Activated naive CD4-positive, alpha-beta T cell treated with anti-CD3 and anti-CD28 coated beads for 36 hours (primary cell): ENCODE measurements at regions not wholly inside any gene's neighbourhood (a gene's known extent, or its start where the extent isn't known, plus 50 kb on each side); places are given as distances from the start of the nearest gene placed in this dataset.

Experiments used
- CTCF ChIA-PET: fragments of 350-600 bp; sonication (Branson Sonifier 250); formaldehyde crosslinking; loops from one replicate; lab custom pipeline; 2021; ENCODE audit warnings: antibody characterized with exemption; lab: Charles Lee
- DNase-seq: peaks from one replicate; pipeline ENCODE4 v3.0.0-alpha.2; 2020
- H3K27ac Mint-ChIP-seq: one replicate; pipeline ENCODE4 v1.8.0; 2021; ENCODE audit warnings: mild to moderate bottlenecking, mixed read lengths
- H3K27me3 Mint-ChIP-seq: one replicate; pipeline ENCODE4 v1.8.0; 2021; ENCODE audit warnings: low read depth, mixed read lengths
- H3K36me3 Mint-ChIP-seq: one replicate; pipeline ENCODE4 v1.8.0; 2021; ENCODE audit warnings: low read depth, mixed read lengths
- H3K4me1 Mint-ChIP-seq: one replicate; pipeline ENCODE4 v1.8.0; 2021; ENCODE audit warnings: low read depth, mixed read lengths
- H3K4me3 Mint-ChIP-seq: one replicate; pipeline ENCODE4 v1.8.0; 2021; ENCODE audit warnings: mild to moderate bottlenecking, moderate library complexity, mixed read lengths
- H3K9me3 Mint-ChIP-seq: one replicate; pipeline ENCODE4 v1.8.0; 2021; ENCODE audit warnings: mixed read lengths
- intact Hi-C: fragments of 100-400 bp; cut with micrococcal nuclease; formaldehyde crosslinking; loops from one replicate; pipeline ENCODE4 v1.15.1; 2023

- Mint-ChIP-seq H3K4me3 (no peak overlapping the region), H3K4me1 (no peaks in the 10 kb centered on the region), H3K9me3 (no peaks in the 10 kb centered on the region), H3K36me3 (no peaks in the 10 kb centered on the region), H3K27me3 (no peaks in the 10 kb centered on the region), H3K27ac (no peak overlapping the region)
- no peak for DNase-seq
- CTCF ChIA-PET = no interaction called here
- intact Hi-C loops = no loop called here
Measured at GRCh38 chr11:131025421-131026125, 109.3 kb upstream of the SNX19 start.

GRCh38 chr11:131027491-131027890 is 111.2 kb upstream of the SNX19 start:
- CTCF ChIA-PET = interaction anchor here (0.7 kb wide), 1 partner anchor 610 kb away, joined by 3 read pairs; no protein-coding TSS in a partner anchor
- Mint-ChIP-seq H3K4me3 (no peak overlapping the region), H3K4me1 (no peaks in the 10 kb centered on the region), H3K27ac (no peak overlapping the region), H3K36me3 (no peaks in the 10 kb centered on the region), H3K27me3 (no peaks in the 10 kb centered on the region), H3K9me3 (no peaks in the 10 kb centered on the region)
- no peak for DNase-seq
- intact Hi-C loops = no loop called here

- Mint-ChIP-seq H3K27ac (no peak overlapping the region), H3K27me3 (peaks cover 4% of the 10 kb centered on the region), H3K4me3 (no peak overlapping the region), H3K4me1 (no peaks in the 10 kb centered on the region), H3K36me3 (no peaks in the 10 kb centered on the region), H3K9me3 (no peaks in the 10 kb centered on the region)
- no peak for DNase-seq
- intact Hi-C loops = no loop called here
- CTCF ChIA-PET = no interaction called here
Measured at GRCh38 chr11:131033151-131033651, 116.9 kb upstream of the SNX19 start.

- CTCF ChIA-PET = no interaction called here
- H3K4me3 Mint-ChIP-seq = no peak overlapping the region
- intact Hi-C loops = no loop called here
- no peaks in the 10 kb centered on the region for H3K4me1 Mint-ChIP-seq
- peaks cover 16% of the 10 kb centered on the region for H3K27me3 Mint-ChIP-seq
- H3K36me3 Mint-ChIP-seq = no peaks in the 10 kb centered on the region
- no peaks in the 10 kb centered on the region for H3K9me3 Mint-ChIP-seq
- H3K27ac Mint-ChIP-seq = no peak overlapping the region
- no peak for DNase-seq
Measured at GRCh38 chr11:131036514-131036913, 120.2 kb upstream of the SNX19 start.

GRCh38 chr11:131037873-131038272 is 121.6 kb upstream of the SNX19 start:
- Mint-ChIP-seq H3K36me3 (no peaks in the 10 kb centered on the region), H3K27me3 (peaks cover 16% of the 10 kb centered on the region), H3K4me1 (no peaks in the 10 kb centered on the region), H3K27ac (no peak overlapping the region), H3K9me3 (no peaks in the 10 kb centered on the region), H3K4me3 (no peak overlapping the region)
- intact Hi-C loops = no loop called here
- CTCF ChIA-PET = interaction anchor here (1.2 kb wide), 1 partner anchor 13 kb away, joined by 3 read pairs; no protein-coding TSS in a partner anchor
- DNase-seq = no peak

- H3K36me3 Mint-ChIP-seq = no peaks in the 10 kb centered on the region
Measured at GRCh38 chr11:131038597-131038996, 122.3 kb upstream of the SNX19 start.

GRCh38 chr11:131041331-131042040 is 125.2 kb upstream of the SNX19 start:
- DNase-seq = no peak
- no peak overlapping the region for H3K27ac Mint-ChIP-seq
- H3K27me3 Mint-ChIP-seq = peaks cover 21% of the 10 kb centered on the region
- no peak overlapping the region for H3K4me3 Mint-ChIP-seq
- CTCF ChIA-PET = no interaction called here
- intact Hi-C loops = no loop called here
- no peaks in the 10 kb centered on the region for H3K9me3 Mint-ChIP-seq
- no peaks in the 10 kb centered on the region for H3K4me1 Mint-ChIP-seq
- H3K36me3 Mint-ChIP-seq = no peaks in the 10 kb centered on the region

More at GRCh38 chr11:131038597-131038996, 122.3 kb upstream of the SNX19 start:
- H3K4me3 Mint-ChIP-seq = no peak overlapping the region
- CTCF ChIA-PET = interaction anchor here (0.7 to 1.2 kb wide), 2 partner anchors 13 to 430 kb away, joined by 3 read pairs; no protein-coding TSS in a partner anchor
- H3K27me3 Mint-ChIP-seq = peaks cover 18% of the 10 kb centered on the region
- no peak overlapping the region for H3K27ac Mint-ChIP-seq
- H3K4me1 Mint-ChIP-seq = no peaks in the 10 kb centered on the region
- no peak for DNase-seq
- intact Hi-C loops = no loop called here
- no peaks in the 10 kb centered on the region for H3K9me3 Mint-ChIP-seq

GRCh38 chr11:131042041-131042390 is 125.7 kb upstream of the SNX19 start:
- H3K4me3 Mint-ChIP-seq = no peak overlapping the region
- intact Hi-C loops = no loop called here
- DNase-seq = no peak
- H3K9me3 Mint-ChIP-seq = no peaks in the 10 kb centered on the region
- H3K27me3 Mint-ChIP-seq = peaks cover 24% of the 10 kb centered on the region
- H3K27ac Mint-ChIP-seq = no peak overlapping the region
- no peaks in the 10 kb centered on the region for H3K36me3 Mint-ChIP-seq
- CTCF ChIA-PET = no interaction called here
- H3K4me1 Mint-ChIP-seq = no peaks in the 10 kb centered on the region

GRCh38 chr11:131043251-131043650 is 127.0 kb upstream of the SNX19 start:
- no peak overlapping the region for H3K4me3 Mint-ChIP-seq
- intact Hi-C loops = no loop called here
- H3K27me3 Mint-ChIP-seq = peaks cover 20% of the 10 kb centered on the region
- H3K27ac Mint-ChIP-seq = no peak overlapping the region
- no peaks in the 10 kb centered on the region for H3K4me1 Mint-ChIP-seq
- CTCF ChIA-PET = no interaction called here
- H3K36me3 Mint-ChIP-seq = no peaks in the 10 kb centered on the region
- no peaks in the 10 kb centered on the region for H3K9me3 Mint-ChIP-seq
- DNase-seq = no peak

GRCh38 chr11:131044851-131045250 is 128.6 kb upstream of the SNX19 start:
- no peaks in the 10 kb centered on the region for H3K4me1 Mint-ChIP-seq
- CTCF ChIA-PET = no interaction called here
- no peak overlapping the region for H3K4me3 Mint-ChIP-seq

GRCh38 chr11:131052367-131052766 is 136.1 kb upstream of the SNX19 start:
- H3K27me3 Mint-ChIP-seq = peaks cover 6% of the 10 kb centered on the region
- DNase-seq = no peak
- no peaks in the 10 kb centered on the region for H3K36me3 Mint-ChIP-seq
- H3K4me1 Mint-ChIP-seq = no peaks in the 10 kb centered on the region
- no peaks in the 10 kb centered on the region for H3K9me3 Mint-ChIP-seq
- intact Hi-C loops = no loop called here
- CTCF ChIA-PET = no interaction called here
- no peak overlapping the region for H3K4me3 Mint-ChIP-seq
- no peak overlapping the region for H3K27ac Mint-ChIP-seq

More at GRCh38 chr11:131044851-131045250, 128.6 kb upstream of the SNX19 start:
- Mint-ChIP-seq H3K27ac (no peak overlapping the region), H3K27me3 (peaks cover 9% of the 10 kb centered on the region), H3K36me3 (no peaks in the 10 kb centered on the region), H3K9me3 (no peaks in the 10 kb centered on the region)
- intact Hi-C loops = no loop called here
- no peak for DNase-seq

- no peak overlapping the region for H3K4me3 Mint-ChIP-seq
- CTCF ChIA-PET = no interaction called here
- H3K27me3 Mint-ChIP-seq = peaks cover 4% of the 10 kb centered on the region
- H3K36me3 Mint-ChIP-seq = no peaks in the 10 kb centered on the region
- intact Hi-C loops = no loop called here
- no peaks in the 10 kb centered on the region for H3K9me3 Mint-ChIP-seq
- no peak overlapping the region for H3K27ac Mint-ChIP-seq
- H3K4me1 Mint-ChIP-seq = no peaks in the 10 kb centered on the region
- no peak for DNase-seq
Measured at GRCh38 chr11:131056036-131056435, 139.8 kb upstream of the SNX19 start.
